ENCODE measurements at regions not wholly inside any gene's neighbourhood (a gene's known extent, or its start where the extent isn't known, plus 50 kb on each side); places are given as distances from the start of the nearest gene placed in this dataset.

DNA sequence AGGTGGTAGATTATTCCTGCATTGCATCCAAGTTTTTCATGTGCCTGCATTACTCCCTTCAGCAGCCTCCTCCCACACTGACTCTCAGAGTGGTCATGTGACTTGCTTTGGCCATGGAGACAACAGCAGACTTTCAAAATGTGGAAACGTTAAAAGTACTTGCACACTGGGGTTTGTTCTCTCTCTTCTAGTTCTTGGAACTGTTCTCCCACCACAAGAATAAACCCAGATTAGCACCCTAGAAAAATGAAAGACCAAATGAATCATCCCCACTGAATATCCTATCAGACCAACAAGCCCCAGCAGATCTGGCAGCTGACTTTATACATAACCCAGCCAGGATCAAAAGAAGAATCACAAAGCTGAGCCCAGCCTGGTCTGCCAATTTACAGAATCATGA is 398.5 kb downstream of the VPS13C start:
- POLR2A ChIA-PET: no interaction called here
- Mint-ChIP-seq H3K4me3 (no peak overlapping the region), H3K27ac (no peak overlapping the region), H3K4me1 (ENCODE audit: low read depth) (no peaks in the 10 kb centered on the region), H3K27me3 (ENCODE audit: low read depth) (peaks cover 5% of the 10 kb centered on the region), H3K36me3 (ENCODE audit: low read depth) (no peaks in the 10 kb centered on the region), H3K9me3 (ENCODE audit: insufficient read depth) (no peaks in the 10 kb centered on the region)
- CTCF ChIA-PET: interaction anchor here (1.3 kb wide), 1 partner anchor 172 kb away, joined by 6 read pairs; no protein-coding TSS in a partner anchor
- no peak for ATAC-seq
- DNase-seq: no peak

DNA sequence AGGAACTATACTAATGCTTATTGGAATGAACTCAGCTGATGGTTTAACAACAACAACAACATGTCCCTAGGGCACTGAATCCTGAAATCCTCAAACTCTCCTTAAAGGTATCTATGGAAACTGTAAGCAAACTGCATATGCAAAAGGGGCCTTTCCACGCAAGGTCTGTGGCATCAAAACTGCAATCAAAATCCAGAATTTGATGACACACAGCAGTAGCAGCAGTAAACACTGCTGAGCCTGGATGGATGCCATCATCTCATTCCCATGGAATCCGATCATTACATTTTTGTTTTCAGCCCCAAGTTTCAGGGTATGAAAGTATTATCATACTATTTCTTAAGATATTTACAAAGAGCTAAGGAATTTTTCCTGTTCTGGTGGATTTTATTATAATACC is 399.7 kb downstream of the VPS13C start:
- DNase-seq (no peak), ATAC-seq (no peak)
- Mint-ChIP-seq H3K27me3 (ENCODE audit: low read depth) (peaks cover 5% of the 10 kb centered on the region), H3K4me1 (ENCODE audit: low read depth) (no peaks in the 10 kb centered on the region), H3K27ac (no peak overlapping the region), H3K4me3 (no peak overlapping the region), H3K36me3 (ENCODE audit: low read depth) (no peaks in the 10 kb centered on the region), H3K9me3 (ENCODE audit: insufficient read depth) (no peaks in the 10 kb centered on the region)
- ChIA-PET POLR2A (no interaction called here), CTCF (no interaction called here)

DNA sequence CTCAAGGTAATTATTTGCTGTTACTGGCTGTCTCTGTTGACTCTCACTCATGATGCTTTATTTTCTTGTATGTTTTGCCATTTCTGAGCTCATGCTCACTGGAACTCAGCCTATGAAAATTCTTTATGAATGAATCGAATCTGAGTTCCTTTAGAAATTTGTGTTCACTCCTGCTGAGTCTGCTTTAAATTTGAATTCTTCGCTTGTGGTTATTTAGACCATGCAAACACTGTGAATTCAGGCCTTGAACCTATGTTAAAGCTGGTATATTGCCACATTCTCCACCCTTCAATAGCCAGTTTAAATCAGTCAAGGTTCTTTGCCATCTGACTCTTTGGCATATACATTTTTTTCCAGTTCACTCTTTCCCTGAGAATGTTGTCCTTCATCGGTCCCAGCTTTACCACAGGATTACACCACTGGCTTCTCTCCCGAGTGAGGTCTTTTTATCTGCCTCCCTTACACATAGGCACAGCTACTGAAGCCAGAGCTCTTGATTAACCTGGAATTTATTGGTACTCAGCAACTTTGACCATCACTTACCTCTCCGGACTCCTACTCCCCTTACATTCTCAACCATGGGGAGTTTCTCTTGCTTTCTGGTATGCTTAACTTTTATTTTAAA is 400.6 kb downstream of the VPS13C start:
- H3K27me3 Mint-ChIP-seq (ENCODE audit: low read depth): peaks cover 5% of the 10 kb centered on the region
- no peak overlapping the region for H3K27ac Mint-ChIP-seq
- POLR2A ChIA-PET: no interaction called here

DNA sequence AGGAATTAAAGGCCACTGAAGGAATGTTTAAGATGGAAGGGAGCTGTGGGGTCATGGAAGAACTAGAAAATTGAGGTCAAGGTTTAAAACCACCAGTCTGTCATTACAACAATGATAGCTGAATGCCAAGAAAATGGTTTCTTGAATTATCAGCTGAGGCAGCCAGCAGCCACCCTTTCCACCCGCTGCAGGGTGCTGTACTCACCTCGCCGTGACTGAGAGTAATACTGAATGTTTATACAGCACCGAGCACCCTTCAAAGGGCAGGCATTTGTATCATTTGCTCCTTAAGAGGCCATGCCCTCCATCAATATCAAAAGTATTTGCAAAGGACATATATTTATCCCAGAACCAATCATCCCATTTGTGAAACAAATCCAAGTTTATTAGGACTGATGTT is 402.8 kb downstream of the VPS13C start:
- Mint-ChIP-seq H3K9me3 (ENCODE audit: insufficient read depth) (no peaks in the 10 kb centered on the region), H3K27ac (no peak overlapping the region), H3K4me3 (no peak overlapping the region), H3K4me1 (ENCODE audit: low read depth) (no peaks in the 10 kb centered on the region), H3K36me3 (ENCODE audit: low read depth) (no peaks in the 10 kb centered on the region), H3K27me3 (ENCODE audit: low read depth) (peaks cover 5% of the 10 kb centered on the region)
- CTCF ChIA-PET: no interaction called here
- POLR2A ChIA-PET: no interaction called here
- ATAC-seq (no peak), DNase-seq (no peak)

More for the DNA sequence above, 400.6 kb downstream of the VPS13C start:
- Mint-ChIP-seq H3K36me3 (ENCODE audit: low read depth) (no peaks in the 10 kb centered on the region), H3K4me3 (no peak overlapping the region), H3K9me3 (ENCODE audit: insufficient read depth) (no peaks in the 10 kb centered on the region), H3K4me1 (ENCODE audit: low read depth) (no peaks in the 10 kb centered on the region)
- ATAC-seq (no peak), DNase-seq (no peak)
- CTCF ChIA-PET: no interaction called here

DNA sequence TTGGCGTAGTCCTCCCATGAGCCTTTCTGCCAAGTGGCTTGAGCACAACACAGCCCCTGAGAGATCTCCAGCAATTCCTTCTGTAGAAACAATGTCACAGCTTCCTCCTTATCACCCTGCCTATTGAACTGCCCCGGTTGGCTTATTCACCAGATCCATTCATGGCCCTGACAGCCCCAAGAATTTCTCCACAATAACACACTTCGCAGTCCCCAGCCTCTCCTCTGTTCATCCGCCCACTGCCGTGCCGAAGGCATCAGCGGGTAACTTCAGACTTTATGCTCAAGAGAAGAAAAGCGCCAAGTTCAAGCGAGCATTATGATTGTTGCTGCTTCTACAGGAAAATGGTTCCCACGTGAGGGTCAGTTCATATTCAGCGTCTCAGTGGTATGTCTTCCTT is 403.9 kb downstream of the VPS13C start:
- Mint-ChIP-seq H3K9me3 (ENCODE audit: insufficient read depth) (no peaks in the 10 kb centered on the region), H3K4me1 (ENCODE audit: low read depth) (no peaks in the 10 kb centered on the region), H3K4me3 (no peak overlapping the region), H3K36me3 (ENCODE audit: low read depth) (no peaks in the 10 kb centered on the region), H3K27me3 (ENCODE audit: low read depth) (peaks cover 5% of the 10 kb centered on the region), H3K27ac (no peak overlapping the region)
- ChIA-PET POLR2A (no interaction called here), CTCF (no interaction called here)
- DNase-seq: no peak
- no peak for ATAC-seq

DNA sequence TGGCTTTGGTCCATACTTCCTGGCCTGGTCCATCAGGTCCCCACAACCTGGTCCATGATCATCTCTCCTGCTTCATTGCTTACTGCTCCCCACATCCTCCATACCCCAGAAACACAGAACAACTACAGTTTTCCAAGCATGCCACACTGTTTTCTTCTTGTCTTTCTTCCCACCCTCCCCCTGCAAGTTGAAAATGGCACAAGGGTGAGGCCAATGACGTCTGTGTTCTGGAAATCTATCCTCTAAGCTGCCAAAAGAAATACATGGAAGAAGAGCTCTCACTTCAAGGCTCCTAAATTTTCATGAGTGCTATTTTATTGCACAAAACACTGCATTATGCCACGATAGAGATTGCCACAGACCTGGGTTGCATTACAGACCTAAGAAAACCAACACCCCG is 404.4 kb downstream of the VPS13C start:
- H3K36me3 Mint-ChIP-seq (ENCODE audit: low read depth): no peaks in the 10 kb centered on the region
- ChIA-PET CTCF (interaction anchor here (1.1 kb wide), 1 partner anchor 11 kb away, joined by 3 read pairs; no protein-coding TSS in a partner anchor), POLR2A (no interaction called here)
- peaks cover 5% of the 10 kb centered on the region for H3K27me3 Mint-ChIP-seq (ENCODE audit: low read depth)
- H3K27ac Mint-ChIP-seq: no peak overlapping the region
- no peaks in the 10 kb centered on the region for H3K9me3 Mint-ChIP-seq (ENCODE audit: insufficient read depth)
- no peak overlapping the region for H3K4me3 Mint-ChIP-seq
- ATAC-seq: no peak
- no peak for DNase-seq
- no peaks in the 10 kb centered on the region for H3K4me1 Mint-ChIP-seq (ENCODE audit: low read depth)

DNA sequence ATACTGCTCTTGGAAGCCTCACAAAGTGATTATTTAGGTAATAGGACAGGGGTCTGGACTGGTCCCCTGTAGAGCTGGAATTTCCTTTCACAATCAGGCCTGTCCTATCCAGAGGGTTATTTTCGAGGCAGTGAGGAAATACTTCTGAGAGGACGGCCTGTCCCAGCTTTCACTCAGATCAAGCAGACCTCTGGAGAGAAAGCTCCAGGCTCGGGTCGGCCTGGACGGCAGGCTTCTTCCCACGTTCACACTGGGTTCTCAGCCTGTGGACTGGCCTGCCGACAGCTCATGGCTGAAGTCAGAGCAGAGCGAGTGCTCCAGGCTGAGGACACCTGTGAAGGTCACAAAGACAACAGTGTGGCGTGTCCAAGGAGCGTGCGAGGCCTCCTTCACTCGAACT is 405.3 kb downstream of the VPS13C start:
- ChIA-PET CTCF (interaction anchor here (1.1 kb wide), 1 partner anchor 12 kb away, joined by 3 read pairs; no protein-coding TSS in a partner anchor), POLR2A (no interaction called here)
- Mint-ChIP-seq H3K27ac (no peak overlapping the region), H3K4me1 (ENCODE audit: low read depth) (no peaks in the 10 kb centered on the region), H3K36me3 (ENCODE audit: low read depth) (no peaks in the 10 kb centered on the region), H3K4me3 (no peak overlapping the region), H3K27me3 (ENCODE audit: low read depth) (peaks cover 5% of the 10 kb centered on the region), H3K9me3 (ENCODE audit: insufficient read depth) (no peaks in the 10 kb centered on the region)
- ATAC-seq (no peak), DNase-seq (no peak)

DNA sequence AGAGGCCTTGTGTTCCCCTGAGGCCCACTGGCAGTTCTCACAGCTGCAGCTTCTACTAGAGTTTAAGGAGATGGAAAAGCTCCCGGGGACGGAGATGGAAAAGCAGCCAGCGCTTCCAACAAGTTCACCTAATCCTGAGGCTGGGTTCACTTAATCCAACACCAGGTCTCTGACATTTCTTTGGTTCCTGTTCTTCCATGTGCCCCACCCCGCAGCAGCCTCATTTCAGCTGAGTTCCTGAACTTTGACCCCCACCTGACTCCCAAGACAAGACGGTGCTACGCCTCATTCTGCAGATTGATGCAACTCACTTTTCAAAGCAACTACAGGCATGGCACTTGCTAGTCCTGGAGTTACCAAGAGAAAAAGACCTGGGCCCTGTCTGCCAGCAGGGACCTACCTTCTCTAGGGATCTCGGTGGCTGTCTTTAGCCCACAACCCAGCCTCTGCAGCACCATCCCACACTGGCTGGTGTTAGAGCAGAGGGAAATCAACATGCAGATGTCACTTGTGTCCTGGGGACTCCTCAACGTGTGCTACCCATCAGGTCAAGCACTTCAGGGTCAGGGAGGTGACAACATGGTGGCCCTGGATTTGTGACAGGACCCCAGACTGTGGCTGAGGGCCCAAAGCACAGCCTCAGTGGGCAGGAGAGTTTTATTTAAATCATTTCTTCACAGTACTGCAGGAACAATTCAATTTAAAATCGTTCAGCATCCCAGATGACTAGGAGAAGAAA is 406.1 kb downstream of the VPS13C start:
- no peak for DNase-seq
- Mint-ChIP-seq H3K9me3 (ENCODE audit: insufficient read depth) (no peaks in the 10 kb centered on the region), H3K27ac (no peak overlapping the region), H3K27me3 (ENCODE audit: low read depth) (peaks cover 4% of the 10 kb centered on the region), H3K4me3 (no peak overlapping the region), H3K4me1 (ENCODE audit: low read depth) (no peaks in the 10 kb centered on the region), H3K36me3 (ENCODE audit: low read depth) (no peaks in the 10 kb centered on the region)
- ATAC-seq: no peak
- POLR2A ChIA-PET: no interaction called here
- CTCF ChIA-PET: no interaction called here

DNA sequence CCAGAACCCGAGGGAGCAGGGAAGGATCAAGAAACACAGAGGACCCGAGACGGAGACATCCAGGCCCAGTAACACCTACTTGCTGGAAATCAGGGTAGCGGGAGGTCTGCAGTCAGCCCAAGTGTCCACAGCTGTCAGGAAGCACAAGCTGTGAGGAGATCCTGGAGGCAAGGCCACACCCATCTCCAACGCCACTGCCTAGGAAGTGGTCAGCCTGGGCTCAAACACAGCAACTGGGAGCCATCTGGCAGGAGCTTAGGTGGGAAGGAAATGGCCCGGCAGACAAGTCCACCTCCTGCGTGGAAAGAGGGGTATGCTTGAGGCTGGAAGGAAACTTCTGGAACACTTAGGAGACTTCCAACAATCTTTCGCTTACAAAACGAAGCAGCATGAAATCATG is 407.1 kb downstream of the VPS13C start:
- POLR2A ChIA-PET: no interaction called here
- H3K4me1 Mint-ChIP-seq (ENCODE audit: low read depth): no peaks in the 10 kb centered on the region
- H3K27me3 Mint-ChIP-seq (ENCODE audit: low read depth): peaks cover 5% of the 10 kb centered on the region
- DNase-seq: no peak
- H3K9me3 Mint-ChIP-seq (ENCODE audit: insufficient read depth): no peaks in the 10 kb centered on the region
- H3K27ac Mint-ChIP-seq: no peak overlapping the region
- CTCF ChIA-PET: no interaction called here
- no peak overlapping the region for H3K4me3 Mint-ChIP-seq
- ATAC-seq: no peak
- no peaks in the 10 kb centered on the region for H3K36me3 Mint-ChIP-seq (ENCODE audit: low read depth)

DNA sequence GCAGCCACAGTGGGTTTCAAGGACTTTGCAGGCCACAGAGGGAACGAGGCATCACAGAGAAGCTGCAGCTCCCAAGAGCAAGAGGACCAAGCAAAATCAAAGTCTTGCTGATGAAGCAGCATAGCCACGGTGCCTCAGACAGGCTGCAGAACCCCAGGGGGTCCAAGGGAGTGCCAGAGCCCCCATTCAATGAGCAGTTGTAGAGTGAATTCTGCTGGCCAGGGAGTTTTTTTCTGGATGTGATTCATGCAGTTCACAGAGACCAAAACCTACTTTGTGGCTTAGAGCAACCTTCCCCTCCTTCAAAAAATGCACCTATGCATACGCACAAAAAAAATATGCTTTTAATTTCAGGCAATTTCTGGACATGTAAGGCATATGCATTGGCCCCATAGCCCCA is 409.0 kb downstream of the VPS13C start:
- POLR2A ChIA-PET: no interaction called here
- no peak for DNase-seq
- CTCF ChIA-PET: no interaction called here
- Mint-ChIP-seq H3K4me1 (ENCODE audit: low read depth) (no peaks in the 10 kb centered on the region), H3K9me3 (ENCODE audit: insufficient read depth) (no peaks in the 10 kb centered on the region), H3K4me3 (no peak overlapping the region), H3K36me3 (ENCODE audit: low read depth) (no peaks in the 10 kb centered on the region), H3K27me3 (ENCODE audit: low read depth) (peaks cover 9% of the 10 kb centered on the region), H3K27ac (no peak overlapping the region)
- no peak for ATAC-seq

DNA sequence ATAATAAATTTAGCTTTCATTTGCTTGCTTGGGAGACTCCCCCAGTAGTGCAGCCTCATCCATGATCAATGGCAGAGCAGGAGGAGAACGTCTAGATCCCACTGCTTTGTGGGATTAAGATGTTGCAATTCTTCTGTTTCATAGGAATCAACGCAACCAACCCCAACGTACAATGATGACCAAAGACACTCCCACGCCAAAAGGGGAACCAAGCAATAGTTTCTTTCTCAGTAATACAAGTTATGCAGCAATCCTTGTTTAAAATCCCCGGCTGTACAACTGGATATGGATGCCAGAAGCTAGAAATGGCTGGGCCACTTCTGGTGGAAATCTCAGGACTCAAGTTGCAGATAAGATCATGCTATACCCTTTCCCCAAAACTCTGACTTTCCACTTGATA is 411.2 kb downstream of the VPS13C start:
- no peak overlapping the region for H3K4me3 Mint-ChIP-seq
- CTCF ChIA-PET: no interaction called here
- POLR2A ChIA-PET: no interaction called here
- DNase-seq (no peak), ATAC-seq (no peak)
- H3K4me1 Mint-ChIP-seq (ENCODE audit: low read depth): no peaks in the 10 kb centered on the region
- H3K9me3 Mint-ChIP-seq (ENCODE audit: insufficient read depth): no peaks in the 10 kb centered on the region
- peaks cover 9% of the 10 kb centered on the region for H3K27me3 Mint-ChIP-seq (ENCODE audit: low read depth)
- H3K36me3 Mint-ChIP-seq (ENCODE audit: low read depth): no peaks in the 10 kb centered on the region
- no peak overlapping the region for H3K27ac Mint-ChIP-seq

DNA sequence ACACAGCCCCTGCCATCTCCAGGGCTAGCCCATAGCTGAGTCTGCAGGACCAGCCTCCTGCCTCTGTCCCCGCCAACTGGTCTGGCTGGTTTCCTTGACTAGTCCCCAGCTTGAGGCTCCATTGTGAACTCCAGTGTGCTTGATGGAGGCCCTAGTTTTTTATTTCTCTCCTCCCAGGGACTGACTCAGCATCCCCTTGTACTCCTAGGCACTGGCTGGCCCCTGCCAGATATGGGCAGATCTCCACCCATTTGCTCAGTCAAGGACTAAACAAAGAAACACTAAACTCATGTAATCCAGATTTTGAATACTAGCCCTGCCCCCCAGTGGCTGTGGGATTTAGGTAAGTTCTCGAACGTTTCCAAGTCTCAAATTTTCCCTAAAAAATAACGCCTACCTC is 415.4 kb upstream of the RORA start:
- Mint-ChIP-seq H3K4me1 (ENCODE audit: low read depth) (no peaks in the 10 kb centered on the region), H3K27me3 (ENCODE audit: low read depth) (peaks cover 15% of the 10 kb centered on the region), H3K27ac (no peak overlapping the region), H3K36me3 (ENCODE audit: low read depth) (no peaks in the 10 kb centered on the region), H3K4me3 (no peak overlapping the region), H3K9me3 (ENCODE audit: insufficient read depth) (no peaks in the 10 kb centered on the region)
- DNase-seq (no peak), ATAC-seq (no peak)
- POLR2A ChIA-PET: no interaction called here
- CTCF ChIA-PET: no interaction called here

DNA sequence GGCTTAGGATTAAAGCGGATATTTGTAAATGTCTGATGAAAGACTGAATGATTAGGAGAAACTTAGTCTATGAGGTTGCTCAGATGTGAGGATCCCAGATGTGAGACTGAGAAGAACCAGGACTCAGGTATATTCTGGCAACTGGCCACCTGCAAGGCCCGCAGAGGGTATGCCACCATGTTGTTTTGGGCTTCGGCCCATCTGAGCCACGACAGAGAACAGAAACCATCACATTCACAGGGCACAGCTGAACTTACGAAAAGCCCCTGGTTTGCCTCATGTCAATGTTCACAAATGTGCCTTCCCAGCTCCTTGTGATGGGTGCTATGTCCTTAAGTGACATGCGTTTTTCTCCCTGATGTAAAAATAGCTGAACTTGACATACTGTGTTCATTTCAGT is 412.5 kb upstream of the RORA start:
- Mint-ChIP-seq H3K4me1 (ENCODE audit: low read depth) (no peaks in the 10 kb centered on the region), H3K4me3 (no peak overlapping the region), H3K36me3 (ENCODE audit: low read depth) (no peaks in the 10 kb centered on the region)

More for the DNA sequence above, 412.5 kb upstream of the RORA start:
- ChIA-PET POLR2A (no interaction called here), CTCF (no interaction called here)
- DNase-seq (no peak), ATAC-seq (no peak)
- Mint-ChIP-seq H3K9me3 (ENCODE audit: insufficient read depth) (no peaks in the 10 kb centered on the region), H3K27me3 (ENCODE audit: low read depth) (peaks cover 6% of the 10 kb centered on the region), H3K27ac (no peak overlapping the region)
